B cell (primary cell): ENCODE measurements at regions not wholly inside any gene's neighbourhood (a gene's known extent, or its start where the extent isn't known, plus 50 kb on each side); places are given as distances from the start of the nearest gene placed in this dataset.

Experiments used
- CTCF ChIP-seq: fragments of 200-600 bp; IDR thresholded peaks from one replicate; pipeline ENCODE4 v1.8.0; 2022; ENCODE audit warnings: antibody characterized with exemption, mild to moderate bottlenecking
- EZH2 ChIP-seq: IDR thresholded peaks from 2 replicates; pipeline ENCODE4 v1.6.1; 2012; ENCODE audit warnings: borderline replicate concordance, low read depth, mild to moderate bottlenecking, moderate library complexity, low read length; ENCODE audit not compliant: insufficient read depth, poor library complexity, severe bottlenecking

- TF ChIP-seq CTCF (no peak), EZH2 (no peak)
These were observed 194.2 kb upstream of the JUN start for GRCh38 chr1:58978096-58978495.
